ENCODE measurements at regions not wholly inside any gene's neighbourhood (a gene's known extent, or its start where the extent isn't known, plus 50 kb on each side); places are given as distances from the start of the nearest gene placed in this dataset.

DNA sequence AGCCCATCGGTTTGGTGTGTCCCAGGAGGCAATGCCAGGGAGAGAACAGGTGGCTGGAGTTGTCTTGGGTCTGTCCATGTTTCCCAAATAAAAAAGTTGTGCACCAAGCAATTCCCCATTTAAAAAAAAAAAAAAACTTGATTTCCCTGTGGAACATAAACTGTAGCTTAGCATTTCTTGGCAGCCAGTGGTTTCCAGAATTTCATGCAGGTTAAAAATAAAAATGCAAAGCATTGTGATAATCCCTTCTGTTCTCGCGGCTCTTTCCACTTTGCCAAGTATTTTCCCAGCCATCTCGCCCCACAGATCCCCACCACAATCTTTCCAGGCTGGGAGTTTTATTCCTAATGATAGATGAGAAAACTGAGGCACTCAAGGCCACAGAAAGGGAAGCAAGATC is 51.4 kb upstream of the MSX1 start:
- DNase-seq (ENCODE audit: insufficient read length, low spot score) = no peak
- no peak for FAIRE-seq
- TF ChIP-seq, protein P1, sequence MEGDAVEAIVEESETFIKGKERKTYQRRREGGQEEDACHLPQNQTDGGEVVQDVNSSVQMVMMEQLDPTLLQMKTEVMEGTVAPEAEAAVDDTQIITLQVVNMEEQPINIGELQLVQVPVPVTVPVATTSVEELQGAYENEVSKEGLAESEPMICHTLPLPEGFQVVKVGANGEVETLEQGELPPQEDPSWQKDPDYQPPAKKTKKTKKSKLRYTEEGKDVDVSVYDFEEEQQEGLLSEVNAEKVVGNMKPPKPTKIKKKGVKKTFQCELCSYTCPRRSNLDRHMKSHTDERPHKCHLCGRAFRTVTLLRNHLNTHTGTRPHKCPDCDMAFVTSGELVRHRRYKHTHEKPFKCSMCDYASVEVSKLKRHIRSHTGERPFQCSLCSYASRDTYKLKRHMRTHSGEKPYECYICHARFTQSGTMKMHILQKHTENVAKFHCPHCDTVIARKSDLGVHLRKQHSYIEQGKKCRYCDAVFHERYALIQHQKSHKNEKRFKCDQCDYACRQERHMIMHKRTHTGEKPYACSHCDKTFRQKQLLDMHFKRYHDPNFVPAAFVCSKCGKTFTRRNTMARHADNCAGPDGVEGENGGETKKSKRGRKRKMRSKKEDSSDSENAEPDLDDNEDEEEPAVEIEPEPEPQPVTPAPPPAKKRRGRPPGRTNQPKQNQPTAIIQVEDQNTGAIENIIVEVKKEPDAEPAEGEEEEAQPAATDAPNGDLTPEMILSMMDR (IDR thresholded peaks at IDR 0.05; ENCODE audit: insufficient read depth, missing control alignments) = no peak

GRCh38 chr4:4805887-4806286 is 53.6 kb upstream of the MSX1 start:
- TF ChIP-seq, protein P1 (IDR thresholded peaks at IDR 0.05; ENCODE audit: insufficient read depth, missing control alignments) = no peak
- no peak for FAIRE-seq
- no peak for DNase-seq (ENCODE audit: insufficient read length, low spot score)

GRCh38 chr4:4803912-4804296 is 55.6 kb upstream of the MSX1 start:
- DNase-seq (ENCODE audit: insufficient read length, low spot score) = no peak
- TF ChIP-seq, protein P1 (IDR thresholded peaks at IDR 0.05; ENCODE audit: insufficient read depth, missing control alignments) = no peak
- no peak for FAIRE-seq

- FAIRE-seq = no peak
- TF ChIP-seq, protein P1 (IDR thresholded peaks at IDR 0.05; ENCODE audit: insufficient read depth, missing control alignments) = no peak
- DNase-seq (ENCODE audit: insufficient read length, low spot score) = no peak
Observed at GRCh38 chr4:4803216-4803911, 56.1 kb upstream of the MSX1 start.

- DNase-seq (ENCODE audit: insufficient read length, low spot score) = no peak
- FAIRE-seq = no peak
Observed at GRCh38 chr4:4800646-4801408, 58.6 kb upstream of the MSX1 start.

GRCh38 chr4:4794421-4794820 is 65.0 kb upstream of the MSX1 start:
- no peak for FAIRE-seq
- TF ChIP-seq, protein P1 (IDR thresholded peaks at IDR 0.05; ENCODE audit: insufficient read depth, missing control alignments) = no peak
- DNase-seq (ENCODE audit: insufficient read length, low spot score) = no peak

More at GRCh38 chr4:4800646-4801408, 58.6 kb upstream of the MSX1 start:
- TF ChIP-seq, protein P1 (IDR thresholded peaks at IDR 0.05; ENCODE audit: insufficient read depth, missing control alignments) = no peak

GRCh38 chr4:4792466-4792865 is 67.0 kb upstream of the MSX1 start:
- DNase-seq (ENCODE audit: insufficient read length, low spot score) (no peak), FAIRE-seq (no peak)
- TF ChIP-seq, protein P1 (IDR thresholded peaks at IDR 0.05; ENCODE audit: insufficient read depth, missing control alignments) = no peak
